GM12891 (cell line): ENCODE measurements at regions not wholly inside any gene's neighbourhood (a gene's known extent, or its start where the extent isn't known, plus 50 kb on each side); places are given as distances from the start of the nearest gene placed in this dataset.

Source experiments
- POLR2A ChIP-seq: IDR thresholded peaks from 2 replicates; pipeline ENCODE4 v1.6.1; 2011; ENCODE audit warnings: low read depth, low read length, control low read depth
- POLR2AphosphoS5 ChIP-seq: IDR thresholded peaks from 2 replicates; pipeline ENCODE4 v1.6.1; 2011; ENCODE audit warnings: low read depth, low read length, control low read depth

DNA sequence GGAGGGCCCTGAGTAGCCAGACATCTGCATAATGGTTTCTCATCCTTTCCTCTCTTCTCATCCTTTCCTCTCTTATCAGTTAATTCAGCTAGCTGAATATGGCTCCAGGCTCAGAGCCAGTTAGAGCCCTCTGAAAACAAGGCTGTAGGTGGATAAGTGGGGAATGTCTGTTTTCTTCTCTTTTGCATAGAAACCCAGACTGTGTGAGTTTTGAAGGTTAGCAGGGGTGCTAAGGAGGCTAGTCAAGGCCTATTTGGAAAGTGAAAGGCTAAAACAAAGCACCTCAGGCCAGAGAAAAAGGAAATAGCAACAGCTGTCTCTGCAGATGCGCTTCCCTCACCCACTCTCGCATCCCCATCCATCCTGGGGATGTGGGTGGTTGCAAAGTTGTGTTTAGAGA is 420.9 kb downstream of the SHISA9 start:
- TF ChIP-seq POLR2A (no peak), POLR2AphosphoS5 (no peak)
